Suprapubic skin (tissue), 4 donors: ENCODE measurements at regions not wholly inside any gene's neighbourhood (a gene's known extent, or its start where the extent isn't known, plus 50 kb on each side); places are given as distances from the start of the nearest gene placed in this dataset.
"Not testable (repeated sequence)": the region's sequence is repeated elsewhere in the genome, so short reads cannot be mapped to it uniquely, and the experiment has no call there.

ENCODE experiments used
- DNase-seq, 2 donors: peaks; one replicate each; pipeline ENCODE4 v3.0.0-alpha.2; 2019; ENCODE audit warnings: low spot score in 2 of 2
- H3K27ac ChIP-seq: fragments of 200-600 bp; sonication (generic); one replicate; pipeline ENCODE4 v1.5.1; 2019
- H3K27me3 ChIP-seq: fragments of 200-600 bp; sonication (generic); one replicate; pipeline ENCODE4 v1.5.1; 2019
- H3K36me3 ChIP-seq: fragments of 200-600 bp; sonication (generic); one replicate; pipeline ENCODE4 v1.5.1; 2019
- H3K4me1 ChIP-seq: fragments of 200-600 bp; sonication (generic); one replicate; pipeline ENCODE4 v1.5.1; 2019
- H3K4me3 ChIP-seq: fragments of 200-600 bp; sonication (generic); one replicate; pipeline ENCODE4 v1.5.1; 2019; ENCODE audit warnings: mild to moderate bottlenecking
- H3K9me3 ChIP-seq: fragments of 200-600 bp; sonication (generic); one replicate; pipeline ENCODE4 v1.5.1; 2019
- CTCF ChIP-seq, 2 donors: fragments of 200-600 bp in 1 of 2; fragments of 450-650 bp in 1 of 2; sonication (generic) in 1 of 2; IDR thresholded peaks; one replicate each; pipeline ENCODE4 v1.5.1; 2016 to 2019; ENCODE audit warnings: antibody characterized with exemption in 2 of 2, mild to moderate bottlenecking in 1 of 2, moderate library complexity in 1 of 2
- EP300 ChIP-seq: sonication (generic); formaldehyde crosslinking; IDR thresholded peaks from one replicate; pipeline ENCODE4 v1.6.1; 2017; ENCODE audit warnings: antibody characterized with exemption
- POLR2A ChIP-seq, 2 donors: fragments of 450-650 bp; IDR thresholded peaks; one replicate each; pipeline ENCODE4 v1.6.1; 2017; ENCODE audit warnings: antibody characterized with exemption in 2 of 2, mild to moderate bottlenecking in 2 of 2, moderate library complexity in 2 of 2
- POLR2AphosphoS5 ChIP-seq, 3 donors: sonication (generic); formaldehyde crosslinking; IDR thresholded peaks; one replicate each; pipeline ENCODE4 v1.6.1; 2017; ENCODE audit warnings: antibody characterized with exemption in 3 of 3
- WGBS: methylation state at CpG from one replicate; pipeline ENCODE4 v1.1.5; 2018; 5-methylcytosine and 5-hydroxymethylcytosine counted together

GRCh38 chr3:128545120-128545752 lies 52.2 kb upstream of the GATA2 start:
- no peaks in the 10 kb centered on the region for H3K4me1 ChIP-seq
- peak in 1 of 2 donors; percentile 54 for DNase-seq
- TF ChIP-seq CTCF (IDR thresholded peaks at IDR 0.05), result no peak
- TF ChIP-seq POLR2A (IDR thresholded peaks at IDR 0.05), result no peak
- TF ChIP-seq POLR2AphosphoS5 (IDR thresholded peaks at IDR 0.05), result no peak
- WGBS, result 96% methylated on average over 8 of the region's 8 CpGs
- H3K27me3 ChIP-seq, result peaks cover 7% of the 10 kb centered on the region
- no peak overlapping the region for H3K27ac ChIP-seq
- no peaks in the 10 kb centered on the region for H3K36me3 ChIP-seq
- H3K4me3 ChIP-seq, result no peak overlapping the region
- no peaks in the 10 kb centered on the region for H3K9me3 ChIP-seq

- no peak for TF ChIP-seq POLR2AphosphoS5 (IDR thresholded peaks at IDR 0.05)
- no peak for TF ChIP-seq EP300
- no peak for TF ChIP-seq POLR2A (IDR thresholded peaks at IDR 0.05)
- no peak for TF ChIP-seq CTCF (IDR thresholded peaks at IDR 0.05)
- Histone ChIP-seq H3K27ac (no peak overlapping the region), H3K4me1 (no peaks in the 10 kb centered on the region), H3K36me3 (no peaks in the 10 kb centered on the region), H3K27me3 (peaks cover 9% of the 10 kb centered on the region), H3K9me3 (no peaks in the 10 kb centered on the region), H3K4me3 (no peak overlapping the region)
- no peak for DNase-seq
Measured at GRCh38 chr3:128544190-128544589, 51.2 kb upstream of the GATA2 start.

- WGBS, result 88% methylated on average over 6 of the region's 6 CpGs
- not testable (repeated sequence) for H3K27me3 ChIP-seq, H3K4me1 ChIP-seq, DNase-seq, H3K27ac ChIP-seq, H3K4me3 ChIP-seq, H3K9me3 ChIP-seq, H3K36me3 ChIP-seq
Measured at GRCh38 chr3:128543570-128544174, 50.7 kb upstream of the GATA2 start.
